ENCODE measurements at regions not wholly inside any gene's neighbourhood (a gene's known extent, or its start where the extent isn't known, plus 50 kb on each side); places are given as distances from the start of the nearest gene placed in this dataset.

- TF ChIP-seq CTCF (IDR thresholded peaks at IDR 0.05; ENCODE audit: insufficient read depth, low read depth, low read length) = no peak
- TF ChIP-seq EZH2 (IDR thresholded peaks at IDR 0.05; ENCODE audit: insufficient read depth, low read length) = no peak
These were observed 171.0 kb upstream of the SLC24A5 start for GRCh38 chr15:47949815-47950214.
